Kasumi-1 (cell line): ENCODE measurements at regions not wholly inside any gene's neighbourhood (a gene's known extent, or its start where the extent isn't known, plus 50 kb on each side); places are given as distances from the start of the nearest gene placed in this dataset.

ENCODE experiments used
- DNase-seq, 2 experiments: peaks; one replicate each; lab custom pipeline; 2025; lab: John Stamatoyannopoulos, UW

- no peak for DNase-seq
Observed at GRCh38 chr4:32226204-32226603, 1506.0 kb downstream of the PCDH7 start.

- no peak for DNase-seq
Observed at GRCh38 chr4:32226733-32227132, 1506.6 kb downstream of the PCDH7 start.

- DNase-seq: no peak
Observed at GRCh38 chr4:32243926-32244325, 1523.8 kb downstream of the PCDH7 start.

- DNase-seq: no peak
Observed at GRCh38 chr4:32249040-32249439, 1528.9 kb downstream of the PCDH7 start.

GRCh38 chr4:32251126-32251525 is 1531.0 kb downstream of the PCDH7 start:
- no peak for DNase-seq

GRCh38 chr4:32251926-32252325 is 1531.8 kb downstream of the PCDH7 start:
- DNase-seq: no peak

- no peak for DNase-seq
Observed at GRCh38 chr4:32254216-32254615, 1534.0 kb downstream of the PCDH7 start.

GRCh38 chr4:32258986-32259385 is 1538.8 kb downstream of the PCDH7 start:
- no peak for DNase-seq

- no peak for DNase-seq
Observed at GRCh38 chr4:32261196-32261595, 1541.0 kb downstream of the PCDH7 start.

GRCh38 chr4:32268863-32269262 is 1548.7 kb downstream of the PCDH7 start:
- no peak for DNase-seq

GRCh38 chr4:32290102-32290501 is 1569.9 kb downstream of the PCDH7 start:
- no peak for DNase-seq

GRCh38 chr4:32318926-32319325 is 1598.8 kb downstream of the PCDH7 start:
- DNase-seq: no peak

GRCh38 chr4:32321421-32321820 is 1601.3 kb downstream of the PCDH7 start:
- no peak for DNase-seq

- no peak for DNase-seq
Observed at GRCh38 chr4:32334759-32335158, 1614.6 kb downstream of the PCDH7 start.

GRCh38 chr4:32337403-32337802 is 1617.2 kb downstream of the PCDH7 start:
- DNase-seq: no peak

GRCh38 chr4:32340591-32340990 is 1620.4 kb downstream of the PCDH7 start:
- no peak for DNase-seq

GRCh38 chr4:32341342-32341741 is 1621.2 kb downstream of the PCDH7 start:
- DNase-seq: no peak

GRCh38 chr4:32342054-32342453 is 1621.9 kb downstream of the PCDH7 start:
- DNase-seq: no peak

GRCh38 chr4:32349026-32349425 is 1628.9 kb downstream of the PCDH7 start:
- DNase-seq: no peak

- no peak for DNase-seq
Observed at GRCh38 chr4:32374206-32374605, 1654.0 kb downstream of the PCDH7 start.

GRCh38 chr4:32393806-32394205 is 1673.6 kb downstream of the PCDH7 start:
- no peak for DNase-seq

- no peak for DNase-seq
Observed at GRCh38 chr4:32394255-32394654, 1674.1 kb downstream of the PCDH7 start.

- DNase-seq: no peak
Observed at GRCh38 chr4:32396507-32397070, 1676.4 kb downstream of the PCDH7 start.

- DNase-seq: no peak
Observed at GRCh38 chr4:32400870-32401269, 1680.7 kb downstream of the PCDH7 start.
